GM12873 (cell line): ENCODE measurements at regions not wholly inside any gene's neighbourhood (a gene's known extent, or its start where the extent isn't known, plus 50 kb on each side); places are given as distances from the start of the nearest gene placed in this dataset.

ENCODE experiments used
- CTCF ChIP-seq: IDR thresholded peaks from 2 replicates; pipeline ENCODE4 v1.5.1; 2012; ENCODE audit warnings: low read depth, mild to moderate bottlenecking, moderate library complexity, low read length, control low read depth; ENCODE audit not compliant: insufficient read depth; ENCODE audit errors: missing control alignments

DNA sequence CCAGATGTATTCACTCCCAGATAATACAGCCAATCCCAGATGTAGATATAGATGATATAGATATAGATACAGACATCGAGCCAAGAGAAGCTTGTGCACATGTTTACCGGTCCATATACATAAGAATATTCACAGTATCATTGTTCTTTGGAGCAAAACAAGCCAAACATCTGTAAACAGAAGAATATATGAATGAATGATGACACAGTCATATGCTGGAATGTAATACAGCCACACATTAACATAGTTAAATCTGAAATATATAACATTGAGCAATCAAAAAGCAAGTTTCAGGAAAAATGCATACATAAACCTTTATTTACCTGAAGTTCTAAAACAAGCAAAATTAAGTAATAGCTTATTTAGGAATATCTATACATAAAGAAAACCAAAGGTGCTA lies 182.5 kb downstream of the TXNL1 start:
- no peak for TF ChIP-seq CTCF

- no peak for TF ChIP-seq CTCF
Measured at GRCh38 chr18:56455141-56455540, 183.3 kb downstream of the TXNL1 start.

DNA sequence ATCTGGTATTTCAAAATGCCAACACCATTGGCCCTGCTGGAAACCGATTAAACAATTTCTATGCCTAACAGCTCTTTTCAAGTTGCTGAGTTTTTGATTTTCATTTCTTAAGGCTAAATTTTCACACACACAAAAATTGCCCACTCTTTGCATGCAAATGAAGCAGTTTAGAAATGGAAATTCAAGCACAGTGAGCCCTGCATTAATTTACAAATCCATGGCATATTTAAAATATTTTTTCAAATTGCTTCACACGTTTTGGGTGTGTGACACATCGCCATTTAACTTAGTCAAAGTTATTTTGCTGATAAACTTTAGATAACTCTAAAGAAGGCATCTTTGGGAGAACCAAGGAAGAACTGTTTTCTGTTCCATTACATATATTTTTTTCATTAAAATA lies 184.8 kb downstream of the TXNL1 start:
- no peak for TF ChIP-seq CTCF

GRCh38 chr18:56451188-56451587 lies 187.2 kb downstream of the TXNL1 start:
- TF ChIP-seq CTCF = no peak

GRCh38 chr18:56448751-56449150 lies 189.6 kb downstream of the TXNL1 start:
- no peak for TF ChIP-seq CTCF

GRCh38 chr18:56445422-56445821 lies 193.0 kb downstream of the TXNL1 start:
- no peak for TF ChIP-seq CTCF

DNA sequence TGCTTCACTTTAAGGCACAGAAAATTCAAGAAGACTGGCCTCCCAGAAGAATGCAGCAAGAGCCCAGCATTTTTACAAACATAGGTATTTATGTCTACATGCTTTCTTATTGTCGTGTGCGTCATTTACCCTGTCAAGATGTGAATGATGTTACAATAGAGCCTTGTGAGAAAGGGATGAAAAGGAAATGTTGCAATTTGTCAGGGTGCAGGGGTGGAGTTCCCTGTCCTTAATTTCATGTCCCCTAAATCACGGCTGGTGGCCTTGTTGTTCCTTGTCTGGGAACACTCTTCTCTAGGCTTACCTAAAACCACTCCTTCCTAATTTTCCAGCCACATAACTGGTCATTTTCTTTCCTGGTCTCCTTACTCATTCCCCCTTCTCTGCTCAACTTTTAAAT lies 194.2 kb downstream of the TXNL1 start:
- TF ChIP-seq CTCF = no peak
